ENCODE measurements at regions not wholly inside any gene's neighbourhood (a gene's known extent, or its start where the extent isn't known, plus 50 kb on each side); places are given as distances from the start of the nearest gene placed in this dataset.

- no peaks in the 10 kb centered on the region for H3K27me3 ChIP-seq (ENCODE audit: control insufficient read depth, insufficient read depth, low read length)
- no peaks in the 10 kb centered on the region for H3K36me3 ChIP-seq (ENCODE audit: control insufficient read depth, low read depth, low read length)
- H3K9me3 ChIP-seq (ENCODE audit: control insufficient read depth, low read depth, low read length): no peaks in the 10 kb centered on the region
- no peak overlapping the region for H3K27ac ChIP-seq (ENCODE audit: low read length)
- no peak overlapping the region for H3K4me3 ChIP-seq (ENCODE audit: low read length)
- H3K9ac ChIP-seq (ENCODE audit: low read length): no peak overlapping the region
- H3K4me1 ChIP-seq (ENCODE audit: control insufficient read depth, low read depth, low read length): no peaks in the 10 kb centered on the region
These were observed 93.5 kb downstream of the GRIN2B start for GRCh38 chr12:13887779-13888388.

- H3K36me3 ChIP-seq (ENCODE audit: control insufficient read depth, low read depth, low read length): no peaks in the 10 kb centered on the region
These were observed 99.2 kb downstream of the GRIN2B start for GRCh38 chr12:13882176-13882575.

GRCh38 chr12:13880613-13881012 lies 100.8 kb downstream of the GRIN2B start:
- H3K27me3 ChIP-seq (ENCODE audit: control insufficient read depth, insufficient read depth, low read length): no peaks in the 10 kb centered on the region
- no peak overlapping the region for H3K4me3 ChIP-seq (ENCODE audit: low read length)
- H3K36me3 ChIP-seq (ENCODE audit: control insufficient read depth, low read depth, low read length): no peaks in the 10 kb centered on the region
- H3K9me3 ChIP-seq (ENCODE audit: control insufficient read depth, low read depth, low read length): no peaks in the 10 kb centered on the region
- H3K9ac ChIP-seq (ENCODE audit: low read length): no peak overlapping the region
- no peaks in the 10 kb centered on the region for H3K4me1 ChIP-seq (ENCODE audit: control insufficient read depth, low read depth, low read length)
- H3K27ac ChIP-seq (ENCODE audit: low read length): no peak overlapping the region

More at GRCh38 chr12:13882176-13882575, 99.2 kb downstream of the GRIN2B start:
- H3K9me3 ChIP-seq (ENCODE audit: control insufficient read depth, low read depth, low read length): no peaks in the 10 kb centered on the region
- no peaks in the 10 kb centered on the region for H3K27me3 ChIP-seq (ENCODE audit: control insufficient read depth, insufficient read depth, low read length)
- no peak overlapping the region for H3K27ac ChIP-seq (ENCODE audit: low read length)
- no peaks in the 10 kb centered on the region for H3K4me1 ChIP-seq (ENCODE audit: control insufficient read depth, low read depth, low read length)
- no peak overlapping the region for H3K4me3 ChIP-seq (ENCODE audit: low read length)
- H3K9ac ChIP-seq (ENCODE audit: low read length): no peak overlapping the region

- Histone ChIP-seq H3K27me3 (ENCODE audit: control insufficient read depth, insufficient read depth, low read length) (no peaks in the 10 kb centered on the region), H3K9ac (ENCODE audit: low read length) (no peak overlapping the region), H3K9me3 (ENCODE audit: control insufficient read depth, low read depth, low read length) (no peaks in the 10 kb centered on the region), H3K36me3 (ENCODE audit: control insufficient read depth, low read depth, low read length) (no peaks in the 10 kb centered on the region), H3K4me3 (ENCODE audit: low read length) (no peak overlapping the region), H3K27ac (ENCODE audit: low read length) (no peak overlapping the region), H3K4me1 (ENCODE audit: control insufficient read depth, low read depth, low read length) (no peaks in the 10 kb centered on the region)
These were observed 105.7 kb downstream of the GRIN2B start for GRCh38 chr12:13875744-13876143.

GRCh38 chr12:13870255-13870654 lies 111.1 kb downstream of the GRIN2B start:
- H3K36me3 ChIP-seq (ENCODE audit: control insufficient read depth, low read depth, low read length): no peaks in the 10 kb centered on the region
- H3K27me3 ChIP-seq (ENCODE audit: control insufficient read depth, insufficient read depth, low read length): no peaks in the 10 kb centered on the region
- no peak overlapping the region for H3K4me3 ChIP-seq (ENCODE audit: low read length)
- H3K9ac ChIP-seq (ENCODE audit: low read length): no peak overlapping the region
- no peak overlapping the region for H3K27ac ChIP-seq (ENCODE audit: low read length)
- no peaks in the 10 kb centered on the region for H3K9me3 ChIP-seq (ENCODE audit: control insufficient read depth, low read depth, low read length)
- no peaks in the 10 kb centered on the region for H3K4me1 ChIP-seq (ENCODE audit: control insufficient read depth, low read depth, low read length)

GRCh38 chr12:13864081-13864673 lies 117.2 kb downstream of the GRIN2B start:
- H3K9ac ChIP-seq (ENCODE audit: low read length): no peak overlapping the region
- no peak overlapping the region for H3K27ac ChIP-seq (ENCODE audit: low read length)
- H3K9me3 ChIP-seq (ENCODE audit: control insufficient read depth, low read depth, low read length): no peaks in the 10 kb centered on the region
- no peaks in the 10 kb centered on the region for H3K36me3 ChIP-seq (ENCODE audit: control insufficient read depth, low read depth, low read length)
- no peaks in the 10 kb centered on the region for H3K27me3 ChIP-seq (ENCODE audit: control insufficient read depth, insufficient read depth, low read length)
- no peaks in the 10 kb centered on the region for H3K4me1 ChIP-seq (ENCODE audit: control insufficient read depth, low read depth, low read length)
- H3K4me3 ChIP-seq (ENCODE audit: low read length): no peak overlapping the region

GRCh38 chr12:13857750-13858149 lies 123.7 kb downstream of the GRIN2B start:
- Histone ChIP-seq H3K27me3 (ENCODE audit: control insufficient read depth, insufficient read depth, low read length) (no peaks in the 10 kb centered on the region), H3K9ac (ENCODE audit: low read length) (no peak overlapping the region), H3K36me3 (ENCODE audit: control insufficient read depth, low read depth, low read length) (no peaks in the 10 kb centered on the region), H3K9me3 (ENCODE audit: control insufficient read depth, low read depth, low read length) (no peaks in the 10 kb centered on the region), H3K4me1 (ENCODE audit: control insufficient read depth, low read depth, low read length) (no peaks in the 10 kb centered on the region), H3K4me3 (ENCODE audit: low read length) (no peak overlapping the region), H3K27ac (ENCODE audit: low read length) (no peak overlapping the region)

- no peaks in the 10 kb centered on the region for H3K36me3 ChIP-seq (ENCODE audit: control insufficient read depth, low read depth, low read length)
These were observed 127.9 kb downstream of the GRIN2B start for GRCh38 chr12:13853471-13853870.

GRCh38 chr12:13851828-13852227 lies 129.6 kb downstream of the GRIN2B start:
- H3K27me3 ChIP-seq (ENCODE audit: control insufficient read depth, insufficient read depth, low read length): no peaks in the 10 kb centered on the region
- H3K27ac ChIP-seq (ENCODE audit: low read length): no peak overlapping the region
- H3K4me3 ChIP-seq (ENCODE audit: low read length): no peak overlapping the region
- H3K9me3 ChIP-seq (ENCODE audit: control insufficient read depth, low read depth, low read length): no peaks in the 10 kb centered on the region
- no peak overlapping the region for H3K9ac ChIP-seq (ENCODE audit: low read length)
- no peaks in the 10 kb centered on the region for H3K36me3 ChIP-seq (ENCODE audit: control insufficient read depth, low read depth, low read length)
- H3K4me1 ChIP-seq (ENCODE audit: control insufficient read depth, low read depth, low read length): peaks cover 9% of the 10 kb centered on the region

More at GRCh38 chr12:13853471-13853870, 127.9 kb downstream of the GRIN2B start:
- Histone ChIP-seq H3K9ac (ENCODE audit: low read length) (no peak overlapping the region), H3K4me1 (ENCODE audit: control insufficient read depth, low read depth, low read length) (peaks cover 9% of the 10 kb centered on the region), H3K4me3 (ENCODE audit: low read length) (no peak overlapping the region), H3K9me3 (ENCODE audit: control insufficient read depth, low read depth, low read length) (no peaks in the 10 kb centered on the region), H3K27ac (ENCODE audit: low read length) (no peak overlapping the region), H3K27me3 (ENCODE audit: control insufficient read depth, insufficient read depth, low read length) (no peaks in the 10 kb centered on the region)

GRCh38 chr12:13849456-13849855 lies 131.9 kb downstream of the GRIN2B start:
- H3K4me3 ChIP-seq (ENCODE audit: low read length): no peak overlapping the region
- H3K9me3 ChIP-seq (ENCODE audit: control insufficient read depth, low read depth, low read length): no peaks in the 10 kb centered on the region
- no peak overlapping the region for H3K9ac ChIP-seq (ENCODE audit: low read length)
- peaks cover 9% of the 10 kb centered on the region for H3K4me1 ChIP-seq (ENCODE audit: control insufficient read depth, low read depth, low read length)
- H3K27ac ChIP-seq (ENCODE audit: low read length): no peak overlapping the region
- no peaks in the 10 kb centered on the region for H3K27me3 ChIP-seq (ENCODE audit: control insufficient read depth, insufficient read depth, low read length)
- H3K36me3 ChIP-seq (ENCODE audit: control insufficient read depth, low read depth, low read length): no peaks in the 10 kb centered on the region

- Histone ChIP-seq H3K4me1 (ENCODE audit: control insufficient read depth, low read depth, low read length) (no peaks in the 10 kb centered on the region), H3K27me3 (ENCODE audit: control insufficient read depth, insufficient read depth, low read length) (no peaks in the 10 kb centered on the region), H3K36me3 (ENCODE audit: control insufficient read depth, low read depth, low read length) (no peaks in the 10 kb centered on the region), H3K4me3 (ENCODE audit: low read length) (no peak overlapping the region), H3K9me3 (ENCODE audit: control insufficient read depth, low read depth, low read length) (no peaks in the 10 kb centered on the region), H3K9ac (ENCODE audit: low read length) (no peak overlapping the region), H3K27ac (ENCODE audit: low read length) (no peak overlapping the region)
These were observed 137.6 kb downstream of the GRIN2B start for GRCh38 chr12:13843841-13844240.

- Histone ChIP-seq H3K27me3 (ENCODE audit: control insufficient read depth, insufficient read depth, low read length) (no peaks in the 10 kb centered on the region), H3K9ac (ENCODE audit: low read length) (no peak overlapping the region), H3K27ac (ENCODE audit: low read length) (no peak overlapping the region), H3K4me3 (ENCODE audit: low read length) (no peak overlapping the region), H3K36me3 (ENCODE audit: control insufficient read depth, low read depth, low read length) (no peaks in the 10 kb centered on the region), H3K9me3 (ENCODE audit: control insufficient read depth, low read depth, low read length) (no peaks in the 10 kb centered on the region), H3K4me1 (ENCODE audit: control insufficient read depth, low read depth, low read length) (no peaks in the 10 kb centered on the region)
These were observed 140.0 kb downstream of the GRIN2B start for GRCh38 chr12:13841358-13841757.
